ENCODE measurements at regions not wholly inside any gene's neighbourhood (a gene's known extent, or its start where the extent isn't known, plus 50 kb on each side); places are given as distances from the start of the nearest gene placed in this dataset.

DNA sequence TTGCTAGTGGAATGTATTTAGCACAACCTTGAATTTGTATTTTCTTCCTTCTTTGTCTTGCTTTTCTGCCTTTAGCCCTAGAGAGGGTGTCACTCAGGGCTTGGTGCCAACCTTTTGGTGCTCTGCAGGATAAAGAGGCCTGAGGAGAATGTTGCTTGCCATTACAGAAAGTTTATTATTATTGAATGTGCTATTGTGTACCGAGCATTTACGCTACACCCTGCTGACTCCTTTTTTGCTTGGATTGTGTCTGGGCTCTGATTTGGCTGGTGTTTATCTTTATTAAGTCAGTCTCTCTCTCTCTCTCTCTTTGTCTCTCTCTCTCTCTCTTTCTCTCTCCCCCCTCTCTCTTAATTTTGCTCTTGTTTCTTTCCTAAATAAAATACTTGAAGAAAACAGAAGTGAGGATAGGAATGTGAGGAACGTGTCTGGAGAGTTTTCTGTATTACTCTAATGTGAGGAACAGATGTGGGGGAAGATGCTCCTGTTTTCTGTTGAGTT lies 284.4 kb upstream of the PHYHIPL start:
- no peak overlapping the region for H3K27ac Mint-ChIP-seq (ENCODE audit: unreplicated experiment)
- no peak for DNase-seq

DNA sequence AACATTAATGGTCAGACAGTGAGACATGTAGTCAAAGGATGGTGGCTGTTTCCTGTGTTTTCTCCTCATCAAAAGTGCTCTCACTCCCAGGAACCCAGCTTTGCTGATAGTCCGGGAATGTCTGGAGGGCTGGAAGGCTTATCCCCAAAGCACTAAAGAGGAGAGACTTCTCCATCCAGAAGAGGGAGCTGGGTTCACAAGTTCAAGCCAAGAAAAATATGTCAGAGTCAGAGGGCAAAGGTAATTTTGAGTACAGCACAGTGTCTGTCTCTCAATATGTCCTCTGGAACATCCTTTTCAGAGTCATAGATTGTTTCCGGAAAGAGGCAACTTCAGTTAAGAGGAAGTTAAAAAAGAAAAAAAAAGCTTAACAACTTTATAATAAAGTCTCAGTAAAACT lies 281.5 kb upstream of the PHYHIPL start:
- no peak overlapping the region for H3K27ac Mint-ChIP-seq (ENCODE audit: unreplicated experiment)
- peaks cover 6% of the 10 kb centered on the region for H3K36me3 Mint-ChIP-seq (ENCODE audit: unreplicated experiment)
- DNase-seq, result no peak
- no peaks in the 10 kb centered on the region for H3K4me1 Mint-ChIP-seq (ENCODE audit: low read depth, unreplicated experiment)
- no peaks in the 10 kb centered on the region for H3K9me3 Mint-ChIP-seq (ENCODE audit: unreplicated experiment)
- H3K27me3 Mint-ChIP-seq (ENCODE audit: unreplicated experiment), result no peaks in the 10 kb centered on the region
- TF ChIP-seq, protein P1, sequence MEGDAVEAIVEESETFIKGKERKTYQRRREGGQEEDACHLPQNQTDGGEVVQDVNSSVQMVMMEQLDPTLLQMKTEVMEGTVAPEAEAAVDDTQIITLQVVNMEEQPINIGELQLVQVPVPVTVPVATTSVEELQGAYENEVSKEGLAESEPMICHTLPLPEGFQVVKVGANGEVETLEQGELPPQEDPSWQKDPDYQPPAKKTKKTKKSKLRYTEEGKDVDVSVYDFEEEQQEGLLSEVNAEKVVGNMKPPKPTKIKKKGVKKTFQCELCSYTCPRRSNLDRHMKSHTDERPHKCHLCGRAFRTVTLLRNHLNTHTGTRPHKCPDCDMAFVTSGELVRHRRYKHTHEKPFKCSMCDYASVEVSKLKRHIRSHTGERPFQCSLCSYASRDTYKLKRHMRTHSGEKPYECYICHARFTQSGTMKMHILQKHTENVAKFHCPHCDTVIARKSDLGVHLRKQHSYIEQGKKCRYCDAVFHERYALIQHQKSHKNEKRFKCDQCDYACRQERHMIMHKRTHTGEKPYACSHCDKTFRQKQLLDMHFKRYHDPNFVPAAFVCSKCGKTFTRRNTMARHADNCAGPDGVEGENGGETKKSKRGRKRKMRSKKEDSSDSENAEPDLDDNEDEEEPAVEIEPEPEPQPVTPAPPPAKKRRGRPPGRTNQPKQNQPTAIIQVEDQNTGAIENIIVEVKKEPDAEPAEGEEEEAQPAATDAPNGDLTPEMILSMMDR (IDR thresholded peaks at IDR 0.05; ENCODE audit: partially characterized antibody, unreplicated experiment), result no peak
- H3K4me3 Mint-ChIP-seq (ENCODE audit: unreplicated experiment), result no peak overlapping the region

More for the DNA sequence above, 284.4 kb upstream of the PHYHIPL start:
- TF ChIP-seq, protein P1 (IDR thresholded peaks at IDR 0.05; ENCODE audit: partially characterized antibody, unreplicated experiment), result no peak
- Mint-ChIP-seq H3K9me3 (ENCODE audit: unreplicated experiment) (no peaks in the 10 kb centered on the region), H3K36me3 (ENCODE audit: unreplicated experiment) (no peaks in the 10 kb centered on the region), H3K4me1 (ENCODE audit: low read depth, unreplicated experiment) (no peaks in the 10 kb centered on the region), H3K4me3 (ENCODE audit: unreplicated experiment) (no peak overlapping the region), H3K27me3 (ENCODE audit: unreplicated experiment) (peaks cover 2% of the 10 kb centered on the region)

DNA sequence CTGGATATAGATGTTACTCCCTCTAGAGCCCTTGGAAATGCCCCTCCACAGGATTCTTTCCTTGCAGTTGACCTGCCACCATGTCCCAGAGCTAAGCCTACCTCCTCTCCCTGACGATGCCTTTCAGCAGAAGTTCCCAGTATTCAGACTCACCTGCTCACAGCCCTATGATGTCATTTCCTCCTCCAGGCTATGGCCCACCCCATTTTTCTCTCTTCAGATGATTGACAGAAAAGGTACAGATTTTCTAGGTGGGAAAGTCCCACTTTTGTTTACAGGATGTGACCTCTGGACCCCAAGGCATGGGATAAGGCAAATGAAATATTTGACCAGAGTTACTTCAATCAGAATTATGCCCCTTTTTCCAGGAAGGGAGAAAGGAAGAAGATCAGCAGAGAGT lies 280.2 kb upstream of the PHYHIPL start:
- TF ChIP-seq, protein P1 (IDR thresholded peaks at IDR 0.05; ENCODE audit: partially characterized antibody, unreplicated experiment), result no peak
- Mint-ChIP-seq H3K4me1 (ENCODE audit: low read depth, unreplicated experiment) (no peaks in the 10 kb centered on the region), H3K9me3 (ENCODE audit: unreplicated experiment) (no peaks in the 10 kb centered on the region), H3K36me3 (ENCODE audit: unreplicated experiment) (peaks cover 6% of the 10 kb centered on the region), H3K27ac (ENCODE audit: unreplicated experiment) (no peak overlapping the region), H3K4me3 (ENCODE audit: unreplicated experiment) (no peak overlapping the region), H3K27me3 (ENCODE audit: unreplicated experiment) (no peaks in the 10 kb centered on the region)
- no peak for DNase-seq

DNA sequence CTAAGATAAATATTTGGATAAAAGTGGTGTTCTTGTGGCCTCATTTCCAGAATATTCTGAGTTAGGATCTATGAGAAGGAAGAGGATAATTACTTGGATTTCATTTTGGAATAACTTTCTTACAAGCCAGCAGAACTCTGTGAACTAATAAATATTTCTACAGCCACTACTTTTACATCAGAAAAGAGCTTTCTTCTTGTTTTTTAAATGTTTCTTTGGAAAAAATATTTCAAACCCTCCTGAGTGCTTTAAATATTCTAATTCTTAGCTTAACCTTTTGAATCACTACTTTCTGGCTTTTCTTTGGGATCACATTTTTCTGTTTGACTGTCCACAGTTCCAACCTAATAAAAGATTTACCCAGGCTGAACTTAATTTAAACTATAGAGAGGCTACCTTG lies 279.2 kb upstream of the PHYHIPL start:
- Mint-ChIP-seq H3K4me1 (ENCODE audit: low read depth, unreplicated experiment) (no peaks in the 10 kb centered on the region), H3K36me3 (ENCODE audit: unreplicated experiment) (peaks cover 6% of the 10 kb centered on the region), H3K4me3 (ENCODE audit: unreplicated experiment) (no peak overlapping the region), H3K9me3 (ENCODE audit: unreplicated experiment) (peaks cover 1% of the 10 kb centered on the region), H3K27me3 (ENCODE audit: unreplicated experiment) (no peaks in the 10 kb centered on the region), H3K27ac (ENCODE audit: unreplicated experiment) (no peak overlapping the region)
- no peak for DNase-seq
- TF ChIP-seq, protein P1 (IDR thresholded peaks at IDR 0.05; ENCODE audit: partially characterized antibody, unreplicated experiment), result no peak

DNA sequence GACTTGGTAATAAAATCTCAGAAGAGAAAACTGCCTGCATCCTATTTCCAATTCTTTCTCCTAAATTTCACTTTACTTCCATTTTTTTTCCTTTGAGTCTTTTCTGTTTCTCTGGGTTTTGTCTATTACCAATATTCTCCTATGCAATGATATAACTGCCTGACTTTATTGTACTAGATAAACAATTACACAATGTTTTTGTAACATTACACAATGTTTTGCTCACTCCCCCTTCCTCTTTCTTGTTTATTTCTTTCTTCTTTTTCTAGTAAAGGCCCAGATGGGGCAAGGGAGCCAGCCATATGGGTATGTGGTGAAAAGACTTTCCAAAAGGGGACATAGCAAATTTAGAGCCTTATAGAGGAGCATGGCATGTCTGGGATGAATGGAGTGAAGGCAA lies 278.7 kb upstream of the PHYHIPL start:
- Mint-ChIP-seq H3K27me3 (ENCODE audit: unreplicated experiment) (no peaks in the 10 kb centered on the region), H3K27ac (ENCODE audit: unreplicated experiment) (no peak overlapping the region), H3K36me3 (ENCODE audit: unreplicated experiment) (peaks cover 6% of the 10 kb centered on the region), H3K9me3 (ENCODE audit: unreplicated experiment) (peaks cover 1% of the 10 kb centered on the region), H3K4me3 (ENCODE audit: unreplicated experiment) (no peak overlapping the region), H3K4me1 (ENCODE audit: low read depth, unreplicated experiment) (no peaks in the 10 kb centered on the region)
- no peak for DNase-seq
- TF ChIP-seq, protein P1 (IDR thresholded peaks at IDR 0.05; ENCODE audit: partially characterized antibody, unreplicated experiment), result no peak

All from glutamatergic neuron (in vitro differentiated cells).